ENCODE measurements at regions not wholly inside any gene's neighbourhood (a gene's known extent, or its start where the extent isn't known, plus 50 kb on each side); places are given as distances from the start of the nearest gene placed in this dataset.
A peak's percentile ranks its signal among the peaks of the same experiment; 100 is the strongest.

- DNase-seq (ENCODE audit: low read depth): no peak
Observed at GRCh38 chr2:65566617-65567016, 134.2 kb upstream of the SPRED2 start.

- no peak for DNase-seq (ENCODE audit: low read depth)
Observed at GRCh38 chr2:65565681-65566080, 133.3 kb upstream of the SPRED2 start.

GRCh38 chr2:65564299-65564698 is 131.9 kb upstream of the SPRED2 start:
- DNase-seq (ENCODE audit: low read depth): no peak

- no peak for DNase-seq (ENCODE audit: low read depth)
Observed at GRCh38 chr2:65562890-65563289, 130.5 kb upstream of the SPRED2 start.

DNA sequence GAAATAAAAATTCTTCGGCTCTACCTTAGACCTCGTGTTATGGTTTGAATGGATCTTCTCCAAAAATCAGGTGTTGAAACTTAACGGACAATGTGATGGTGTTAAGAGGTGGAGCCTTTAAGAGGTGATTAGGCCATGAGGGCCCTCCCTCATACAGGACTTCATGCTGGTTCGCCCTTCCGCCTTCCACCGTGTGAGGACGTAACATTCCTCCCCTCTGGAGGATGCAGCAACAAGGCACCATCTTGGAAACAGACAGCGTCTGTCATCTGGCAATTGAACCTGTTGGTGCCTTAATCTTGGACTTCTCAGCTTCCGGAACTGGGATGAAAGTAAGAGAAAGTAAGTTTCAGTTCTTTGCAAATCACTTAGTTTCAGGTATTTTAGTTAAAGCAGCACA is 126.3 kb upstream of the SPRED2 start:
- no peak for DNase-seq (ENCODE audit: low read depth)

DNA sequence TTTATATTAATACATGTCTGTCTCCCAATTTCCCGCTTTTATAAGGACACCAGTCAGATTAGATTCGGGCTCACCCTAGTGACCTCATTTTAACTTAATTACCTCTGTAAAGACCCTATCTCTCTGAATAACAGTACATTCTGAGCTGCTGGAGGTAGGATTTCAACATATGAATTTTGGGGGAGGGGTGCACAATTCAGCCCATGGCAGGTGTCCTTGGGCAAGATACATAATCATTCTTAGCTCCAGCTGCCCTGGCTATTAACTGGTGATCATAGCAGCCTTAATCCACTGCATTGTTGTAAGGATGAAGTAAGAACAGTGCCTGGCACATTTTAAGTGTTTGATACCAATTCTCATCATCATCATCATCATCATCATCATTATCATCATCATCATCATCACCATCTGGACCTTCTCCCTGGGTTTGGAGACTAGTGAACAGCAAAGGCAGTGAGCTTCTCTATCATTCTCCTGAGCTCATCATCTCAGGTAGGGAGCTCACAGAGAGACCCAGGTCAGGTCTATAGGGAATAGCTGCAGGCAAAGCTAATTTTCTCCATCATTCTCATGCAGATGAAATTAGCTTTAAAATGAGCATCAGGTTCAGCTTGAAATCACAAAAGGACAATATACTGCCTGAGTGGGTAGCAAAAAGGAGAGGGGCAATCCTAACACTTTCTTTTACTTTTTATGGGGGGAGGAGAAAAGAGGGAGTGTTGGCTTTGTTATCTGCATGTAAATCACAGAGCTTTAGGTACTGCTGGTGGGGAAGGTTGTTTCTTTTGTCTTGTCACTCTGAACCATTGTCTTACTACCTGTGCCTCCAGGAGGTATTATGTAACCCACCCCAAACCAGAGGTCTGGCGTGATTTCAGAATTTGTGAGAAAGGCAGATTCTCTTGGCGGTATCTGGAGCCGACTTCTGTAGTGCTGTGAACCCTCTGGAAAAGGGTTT is 125.5 kb upstream of the SPRED2 start:
- no peak for DNase-seq (ENCODE audit: low read depth)

- DNase-seq (ENCODE audit: low read depth): peak; percentile 50
Observed at GRCh38 chr2:65554765-65555591, 122.6 kb upstream of the SPRED2 start.

DNA sequence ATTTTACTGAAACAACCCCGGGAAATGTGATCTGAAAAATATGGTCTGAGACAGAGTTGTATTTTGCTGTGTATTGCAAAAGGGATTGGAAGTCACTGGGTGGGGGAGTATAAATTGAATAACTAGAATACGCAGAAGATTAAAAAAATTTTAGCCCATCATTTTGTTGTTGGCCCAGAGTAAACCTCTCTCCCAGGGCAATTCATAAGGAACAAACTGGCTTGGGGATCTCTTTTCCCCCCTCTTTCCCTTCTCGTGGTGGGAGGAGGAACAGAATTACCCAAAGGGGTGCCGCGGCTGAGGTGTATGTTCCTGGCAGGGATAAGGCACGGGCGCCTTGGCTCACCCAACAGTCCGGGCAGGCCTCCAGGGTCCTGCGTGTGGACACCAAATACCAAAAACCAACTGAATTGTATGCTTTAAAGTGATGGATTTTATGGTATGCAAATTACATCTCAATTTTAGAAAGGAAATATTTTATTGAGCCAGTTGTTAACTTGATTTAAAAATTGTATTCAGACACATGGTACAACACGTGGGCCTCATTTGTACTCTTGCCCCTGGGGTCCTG is 121.2 kb upstream of the SPRED2 start:
- DNase-seq (ENCODE audit: low read depth): no peak

DNA sequence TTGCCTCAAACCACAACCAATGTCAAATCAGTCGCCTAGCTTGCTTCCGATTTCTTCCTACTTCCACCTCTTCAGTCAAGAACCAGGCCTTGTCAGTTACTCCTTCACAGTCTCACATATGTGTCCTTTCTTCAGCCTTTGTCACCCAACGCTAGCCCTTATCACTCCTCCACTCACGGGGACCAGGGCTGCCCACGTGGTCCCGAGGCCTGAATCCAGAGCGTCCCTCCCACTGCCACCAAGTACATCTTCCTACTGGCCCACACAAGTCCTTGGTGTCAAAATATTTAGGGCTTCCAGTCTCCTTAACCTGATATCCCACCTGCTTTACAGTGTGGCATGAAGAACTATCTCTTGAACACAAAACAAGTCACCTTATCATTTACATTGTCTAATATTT is 119.1 kb upstream of the SPRED2 start:
- DNase-seq (ENCODE audit: low read depth): no peak

DNA sequence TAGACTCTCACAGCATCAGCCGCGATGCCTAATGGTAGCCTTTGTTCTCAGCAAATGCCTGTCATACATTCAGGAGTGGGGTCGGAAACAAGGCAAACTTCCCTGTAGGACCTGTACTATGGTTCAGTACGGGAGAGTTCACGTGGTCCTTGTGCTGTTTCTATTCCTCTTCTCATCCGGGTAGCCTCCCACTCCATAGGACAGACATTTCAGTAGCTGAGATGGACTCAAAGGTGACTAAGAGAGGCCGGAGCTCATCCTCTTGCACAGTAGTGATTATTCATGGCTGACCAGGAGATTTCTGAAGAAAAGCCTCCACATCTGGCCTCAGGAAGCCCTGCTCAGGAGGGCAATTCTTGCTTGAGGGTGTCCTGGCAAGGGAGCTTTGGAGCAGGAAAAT is 117.8 kb upstream of the SPRED2 start:
- DNase-seq (ENCODE audit: low read depth): no peak

DNA sequence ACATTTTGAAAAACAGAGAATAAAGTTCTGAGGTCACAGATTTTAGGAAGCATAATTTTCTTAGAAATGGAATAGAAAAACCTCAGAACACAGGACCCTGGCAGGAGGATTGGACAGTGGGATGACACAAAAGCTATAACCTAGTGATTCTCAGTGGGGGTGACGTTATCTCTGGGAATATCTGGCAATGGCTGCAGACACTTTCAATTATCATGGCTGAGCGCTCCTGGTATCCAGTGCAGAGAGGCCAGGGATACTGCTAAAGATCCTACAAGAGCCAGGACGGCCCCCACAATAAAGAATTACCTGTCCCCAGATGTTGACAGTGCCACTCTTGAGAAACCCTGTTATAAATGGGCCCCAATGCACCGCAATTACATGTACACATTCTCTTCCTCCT is 117.2 kb upstream of the SPRED2 start:
- no peak for DNase-seq (ENCODE audit: low read depth)

DNA sequence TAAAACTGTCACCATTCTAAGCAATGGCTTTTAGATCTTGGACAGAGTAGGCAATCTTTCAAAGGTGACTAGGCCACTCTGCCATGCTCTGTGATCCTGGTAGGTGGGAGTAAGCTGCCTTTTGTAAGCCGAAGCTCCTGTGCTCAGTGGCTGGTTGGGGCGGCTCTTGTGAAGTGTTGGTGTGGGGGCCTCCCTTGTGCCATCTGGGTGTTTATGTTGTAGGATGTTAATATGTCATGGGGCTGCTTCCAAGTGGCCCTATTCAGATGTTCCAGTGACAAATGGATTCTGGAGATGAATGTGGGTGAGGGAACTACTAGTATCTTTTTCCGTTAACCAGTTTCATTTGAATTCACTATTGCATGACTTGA is 116.8 kb upstream of the SPRED2 start:
- no peak for DNase-seq (ENCODE audit: low read depth)

- DNase-seq (ENCODE audit: low read depth): peak; percentile 24
Observed at GRCh38 chr2:65548576-65549256, 116.3 kb upstream of the SPRED2 start.

GRCh38 chr2:65548064-65548463 is 115.7 kb upstream of the SPRED2 start:
- DNase-seq (ENCODE audit: low read depth): no peak

- peak; percentile 68 for DNase-seq (ENCODE audit: low read depth)
Observed at GRCh38 chr2:65545837-65546805, 113.7 kb upstream of the SPRED2 start.

DNA sequence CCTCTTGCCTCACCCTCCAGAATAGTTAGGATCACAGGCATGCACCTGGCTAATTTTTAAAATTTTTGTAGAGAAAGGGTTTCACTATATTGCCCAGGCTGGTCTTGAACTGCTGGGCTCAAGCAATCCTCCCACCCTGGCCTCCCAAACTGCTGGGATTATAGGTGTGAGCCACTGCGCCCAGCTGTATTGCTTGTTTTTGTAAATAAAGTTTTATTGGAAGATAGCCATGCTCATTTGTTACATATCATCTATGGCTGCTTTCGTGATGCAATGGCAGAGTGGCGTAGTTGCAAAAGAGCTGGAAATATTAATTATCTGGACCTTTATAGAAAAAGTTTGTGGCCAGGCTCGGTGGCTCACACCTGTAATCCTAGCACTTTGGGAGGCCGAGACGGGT is 109.4 kb upstream of the SPRED2 start:
- DNase-seq (ENCODE audit: low read depth): no peak

- no peak for DNase-seq (ENCODE audit: low read depth)
Observed at GRCh38 chr2:65539633-65540032, 107.2 kb upstream of the SPRED2 start.

DNA sequence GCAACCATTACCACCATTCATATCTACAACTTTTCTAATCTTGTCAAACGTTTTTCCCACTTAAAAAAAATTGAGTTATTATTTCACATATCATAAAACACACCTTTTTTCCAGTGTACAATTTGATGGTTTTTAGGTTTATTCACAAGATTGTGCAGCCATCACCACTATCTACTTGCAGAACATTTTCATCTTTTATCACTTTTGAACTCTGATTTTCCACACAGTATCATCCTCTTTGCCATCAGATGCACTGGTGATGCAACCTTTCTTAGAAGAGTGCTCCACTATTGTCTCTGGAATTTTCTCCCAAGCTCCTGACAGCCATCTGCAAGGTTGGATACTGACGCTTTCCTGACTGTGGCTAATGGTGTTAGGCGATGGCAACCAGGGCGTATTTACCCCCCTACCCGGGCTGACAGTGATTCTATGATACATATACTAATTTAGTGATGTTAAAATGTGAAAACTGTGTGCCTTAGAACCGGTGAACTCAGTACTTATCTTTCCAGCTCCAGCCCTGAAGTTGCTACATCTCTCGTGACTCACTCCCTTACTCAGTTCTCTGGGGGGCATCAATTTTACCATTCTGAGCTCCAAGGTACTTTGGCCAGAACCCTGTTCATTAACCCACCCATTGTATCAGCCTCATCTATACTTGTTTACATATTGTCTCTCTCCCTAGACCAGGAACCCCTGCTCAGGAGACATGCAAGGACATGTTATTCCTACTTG is 105.4 kb upstream of the SPRED2 start:
- peak; percentile 15 for DNase-seq (ENCODE audit: low read depth)

DNA sequence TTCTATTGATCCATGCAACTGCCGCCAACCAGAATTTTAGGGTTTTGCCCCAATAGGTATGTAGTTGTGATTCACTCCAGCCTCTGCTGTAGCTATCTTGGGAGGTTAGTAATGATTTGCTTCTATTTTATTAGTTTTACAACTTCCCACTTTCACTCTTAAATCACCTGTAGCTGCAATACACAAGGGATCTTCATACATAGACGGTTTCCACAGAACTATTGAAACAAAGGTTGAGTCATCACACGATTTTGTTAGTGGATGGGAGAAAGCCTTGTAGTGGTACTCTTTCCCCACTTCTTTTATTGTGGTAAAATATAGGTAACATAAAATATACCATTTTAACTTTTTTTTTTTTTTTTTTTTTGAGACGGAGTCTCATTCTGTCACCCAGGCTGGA is 104.2 kb upstream of the SPRED2 start:
- DNase-seq (ENCODE audit: low read depth): no peak

GRCh38 chr2:65532937-65533336 is 100.5 kb upstream of the SPRED2 start:
- no peak for DNase-seq (ENCODE audit: low read depth)

Data from EH (cell line).